BE2C (cell line): ENCODE measurements at regions not wholly inside any gene's neighbourhood (a gene's known extent, or its start where the extent isn't known, plus 50 kb on each side); places are given as distances from the start of the nearest gene placed in this dataset.

ENCODE experiments used
- DNase-seq: peaks from one replicate; pipeline ENCODE4 v3.0.0-alpha.2; 2020
- H3K27me3 ChIP-seq: fragments of 250-450 bp; sonication (Bioruptor Pico); 2 replicates; pipeline ENCODE4 v1.5.1; 2020; ENCODE audit warnings: mild to moderate bottlenecking
- H3K36me3 ChIP-seq: fragments of 250-450 bp; sonication (Bioruptor Pico); 2 replicates; pipeline ENCODE4 v1.5.1; 2020; ENCODE audit warnings: mild to moderate bottlenecking
- H3K4me1 ChIP-seq: fragments of 250-450 bp; sonication (Bioruptor Pico); 2 replicates; pipeline ENCODE4 v1.5.1; 2020
- H3K4me3 ChIP-seq: 2 replicates; pipeline ENCODE4 v1.5.1; 2011; ENCODE audit warnings: low read depth, low read length
- H3K9me3 ChIP-seq: fragments of 250-450 bp; sonication (Bioruptor Pico); 2 replicates; pipeline ENCODE4 v1.5.1; 2020
- TF ChIP-seq, protein P1 (sequence below): IDR thresholded peaks from 2 replicates; pipeline ENCODE4 v1.5.1; 2012; ENCODE audit warnings: mild to moderate bottlenecking, low read depth, low read length

GRCh38 chr3:5061218-5061569, 60.9 kb upstream of the ARL8B start:
- H3K36me3 ChIP-seq: no peaks in the 10 kb centered on the region
- no peaks in the 10 kb centered on the region for H3K9me3 ChIP-seq

DNA sequence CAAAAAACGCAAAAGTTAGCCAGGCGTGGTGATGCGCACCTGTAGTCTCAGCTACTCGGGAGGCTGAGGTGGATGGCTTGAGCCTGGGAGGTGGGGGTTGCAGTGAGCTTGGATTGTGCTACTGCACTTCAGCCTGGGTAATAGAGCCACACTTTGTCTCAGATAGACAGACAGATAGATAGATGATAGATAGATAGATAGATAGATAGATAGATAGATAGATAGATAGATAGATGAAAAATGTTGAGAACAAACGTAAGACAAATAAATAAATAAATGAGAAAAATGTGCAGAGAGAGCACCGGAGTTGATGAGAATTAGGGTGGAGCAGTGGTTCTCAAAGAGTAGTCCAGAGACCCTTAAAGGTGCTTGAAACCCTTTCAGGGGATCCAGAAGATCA, 58.4 kb upstream of the ARL8B start:
- no peaks in the 10 kb centered on the region for H3K9me3 ChIP-seq
- no peaks in the 10 kb centered on the region for H3K27me3 ChIP-seq
- no peak overlapping the region for H3K4me3 ChIP-seq
- no peaks in the 10 kb centered on the region for H3K36me3 ChIP-seq
- TF ChIP-seq, protein P1, sequence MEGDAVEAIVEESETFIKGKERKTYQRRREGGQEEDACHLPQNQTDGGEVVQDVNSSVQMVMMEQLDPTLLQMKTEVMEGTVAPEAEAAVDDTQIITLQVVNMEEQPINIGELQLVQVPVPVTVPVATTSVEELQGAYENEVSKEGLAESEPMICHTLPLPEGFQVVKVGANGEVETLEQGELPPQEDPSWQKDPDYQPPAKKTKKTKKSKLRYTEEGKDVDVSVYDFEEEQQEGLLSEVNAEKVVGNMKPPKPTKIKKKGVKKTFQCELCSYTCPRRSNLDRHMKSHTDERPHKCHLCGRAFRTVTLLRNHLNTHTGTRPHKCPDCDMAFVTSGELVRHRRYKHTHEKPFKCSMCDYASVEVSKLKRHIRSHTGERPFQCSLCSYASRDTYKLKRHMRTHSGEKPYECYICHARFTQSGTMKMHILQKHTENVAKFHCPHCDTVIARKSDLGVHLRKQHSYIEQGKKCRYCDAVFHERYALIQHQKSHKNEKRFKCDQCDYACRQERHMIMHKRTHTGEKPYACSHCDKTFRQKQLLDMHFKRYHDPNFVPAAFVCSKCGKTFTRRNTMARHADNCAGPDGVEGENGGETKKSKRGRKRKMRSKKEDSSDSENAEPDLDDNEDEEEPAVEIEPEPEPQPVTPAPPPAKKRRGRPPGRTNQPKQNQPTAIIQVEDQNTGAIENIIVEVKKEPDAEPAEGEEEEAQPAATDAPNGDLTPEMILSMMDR: no peak
- DNase-seq: no peak
- H3K4me1 ChIP-seq: no peaks in the 10 kb centered on the region

More at GRCh38 chr3:5061218-5061569, 60.9 kb upstream of the ARL8B start:
- no peak for DNase-seq
- H3K27me3 ChIP-seq: no peaks in the 10 kb centered on the region
- TF ChIP-seq, protein P1: no peak
- H3K4me3 ChIP-seq: no peak overlapping the region
- no peaks in the 10 kb centered on the region for H3K4me1 ChIP-seq

GRCh38 chr3:5068531-5069050, 53.5 kb upstream of the ARL8B start:
- H3K27me3 ChIP-seq: no peaks in the 10 kb centered on the region
- DNase-seq: no peak
- H3K36me3 ChIP-seq: no peaks in the 10 kb centered on the region
- H3K9me3 ChIP-seq: no peaks in the 10 kb centered on the region
- no peak overlapping the region for H3K4me3 ChIP-seq
- TF ChIP-seq, protein P1: no peak
- no peaks in the 10 kb centered on the region for H3K4me1 ChIP-seq

GRCh38 chr3:5069627-5070026, 52.5 kb upstream of the ARL8B start:
- TF ChIP-seq, protein P1: no peak
- H3K4me3 ChIP-seq: no peak overlapping the region
- no peak for DNase-seq
- no peaks in the 10 kb centered on the region for H3K4me1 ChIP-seq
- H3K27me3 ChIP-seq: no peaks in the 10 kb centered on the region
- H3K36me3 ChIP-seq: no peaks in the 10 kb centered on the region
- H3K9me3 ChIP-seq: no peaks in the 10 kb centered on the region

DNA sequence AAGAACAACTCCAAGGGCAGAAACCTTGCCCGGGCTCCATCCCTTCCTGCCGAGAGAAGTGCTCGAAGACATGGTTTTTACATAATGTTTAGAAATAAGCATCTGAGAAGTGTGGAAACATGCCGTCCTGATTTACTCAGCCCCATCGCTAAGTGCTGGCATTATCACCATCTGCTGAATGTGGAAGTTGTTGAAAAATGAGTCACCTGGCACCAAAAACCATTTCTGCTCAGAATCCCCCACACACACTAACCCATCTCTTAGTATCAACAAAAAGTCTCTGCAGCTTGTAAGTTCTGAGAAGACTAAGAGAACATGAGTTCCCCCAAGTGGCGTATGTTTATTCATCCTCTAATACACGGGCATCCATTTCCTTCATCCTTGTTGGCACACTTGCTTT, 51.0 kb upstream of the ARL8B start:
- no peaks in the 10 kb centered on the region for H3K27me3 ChIP-seq
- no peaks in the 10 kb centered on the region for H3K9me3 ChIP-seq
- H3K4me1 ChIP-seq: no peaks in the 10 kb centered on the region
- no peak for DNase-seq
- TF ChIP-seq, protein P1: no peak
- no peak overlapping the region for H3K4me3 ChIP-seq
- H3K36me3 ChIP-seq: no peaks in the 10 kb centered on the region

DNA sequence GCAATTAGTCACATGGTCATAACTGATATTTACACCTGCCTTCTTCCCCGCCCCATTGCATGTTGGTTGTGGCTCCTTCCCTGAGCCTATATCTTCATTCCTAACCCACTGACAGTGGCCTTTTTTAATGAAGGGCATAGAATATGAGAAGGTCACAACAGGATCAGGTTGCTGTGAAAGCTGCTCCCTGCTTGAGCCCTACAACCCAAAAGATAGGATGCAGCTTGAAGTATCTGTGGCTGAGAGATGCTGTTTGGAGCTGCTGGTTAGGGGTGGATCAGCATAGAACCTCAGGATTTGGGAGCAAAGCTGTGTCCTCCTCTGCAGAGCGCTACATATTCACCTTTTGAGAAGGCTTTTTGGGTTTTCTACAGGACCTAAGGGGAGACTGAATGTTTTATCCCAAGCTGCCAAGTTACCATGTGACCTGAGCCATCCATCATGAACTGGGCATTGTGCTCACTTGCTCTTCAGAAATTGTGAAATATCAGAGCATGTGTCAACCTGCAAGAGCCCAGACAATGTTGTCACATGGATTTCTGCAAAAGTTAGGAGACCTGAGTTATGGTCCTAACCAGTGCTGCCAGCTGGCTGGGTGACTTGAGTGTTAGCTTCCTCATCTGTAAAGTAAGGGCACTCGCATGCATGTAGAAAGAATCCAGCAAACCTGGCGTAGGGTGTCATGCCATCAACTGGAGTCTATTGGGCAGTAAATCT, 49.8 kb upstream of the ARL8B start:
- Histone ChIP-seq H3K4me3 (no peak overlapping the region), H3K4me1 (no peaks in the 10 kb centered on the region), H3K36me3 (no peaks in the 10 kb centered on the region), H3K9me3 (no peaks in the 10 kb centered on the region), H3K27me3 (no peaks in the 10 kb centered on the region)
- TF ChIP-seq, protein P1: no peak
- DNase-seq: no peak
